ENCODE measurements at regions not wholly inside any gene's neighbourhood (a gene's known extent, or its start where the extent isn't known, plus 50 kb on each side); places are given as distances from the start of the nearest gene placed in this dataset.
A peak's percentile ranks its signal among the peaks of the same experiment; 100 is the strongest.
"Not testable (repeated sequence)": the region's sequence is repeated elsewhere in the genome, so short reads cannot be mapped to it uniquely, and the experiment has no call there.

DNA sequence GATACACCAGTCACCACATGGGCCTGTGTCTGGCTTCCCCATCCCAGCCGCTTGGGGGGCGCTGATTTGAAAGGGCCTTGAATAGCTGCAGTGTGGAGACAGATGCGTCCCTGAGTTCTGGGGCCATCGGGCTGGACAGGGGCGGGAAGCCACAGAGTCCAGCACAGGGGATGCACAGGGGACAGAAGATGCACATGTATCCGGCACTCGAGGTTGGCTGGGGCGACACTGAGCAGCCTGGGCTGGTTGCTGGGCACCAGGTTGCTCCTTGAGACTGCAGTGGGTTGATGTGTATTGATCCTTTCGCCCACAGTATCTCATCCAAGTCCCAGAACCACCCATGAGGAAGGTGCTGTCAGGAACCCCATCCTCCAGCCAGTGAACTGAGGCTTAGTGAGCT lies 99.3 kb upstream of the SYT13 start:
- no peak for DNase-seq (ENCODE audit: low spot score)

DNA sequence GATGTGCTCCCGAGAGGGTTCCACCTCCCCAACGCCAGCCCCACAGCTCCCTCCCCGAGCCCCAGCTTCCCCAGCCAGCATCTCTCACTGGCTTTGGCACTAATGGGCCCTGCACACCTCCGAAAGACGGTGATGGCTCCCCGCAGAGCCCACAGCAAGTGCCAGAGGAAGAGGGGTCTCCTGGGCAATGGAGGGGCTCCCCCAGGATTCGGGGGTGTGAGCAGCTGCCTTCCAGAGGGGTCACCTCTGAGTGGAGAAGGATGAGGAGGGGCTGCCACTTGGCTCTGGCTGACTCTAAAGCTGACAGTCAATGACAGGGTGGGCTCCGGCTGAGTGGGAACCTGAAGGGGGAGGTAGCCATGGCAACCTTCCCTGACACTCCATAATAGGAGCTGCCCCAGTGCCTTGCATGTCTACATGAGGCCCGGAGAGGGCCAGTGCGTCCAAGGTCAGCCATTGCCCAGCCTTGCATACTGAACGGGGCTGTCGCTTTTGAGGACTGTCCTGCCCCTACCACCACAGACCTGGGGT lies 98.6 kb upstream of the SYT13 start:
- DNase-seq (ENCODE audit: low spot score), result no peak

GRCh38 chr11:45384016-45384415 lies 97.9 kb upstream of the SYT13 start:
- no peak for DNase-seq (ENCODE audit: low spot score)

- DNase-seq (ENCODE audit: low spot score), result peak; percentile 63
Observed at GRCh38 chr11:45383224-45383623, 97.1 kb upstream of the SYT13 start.

DNA sequence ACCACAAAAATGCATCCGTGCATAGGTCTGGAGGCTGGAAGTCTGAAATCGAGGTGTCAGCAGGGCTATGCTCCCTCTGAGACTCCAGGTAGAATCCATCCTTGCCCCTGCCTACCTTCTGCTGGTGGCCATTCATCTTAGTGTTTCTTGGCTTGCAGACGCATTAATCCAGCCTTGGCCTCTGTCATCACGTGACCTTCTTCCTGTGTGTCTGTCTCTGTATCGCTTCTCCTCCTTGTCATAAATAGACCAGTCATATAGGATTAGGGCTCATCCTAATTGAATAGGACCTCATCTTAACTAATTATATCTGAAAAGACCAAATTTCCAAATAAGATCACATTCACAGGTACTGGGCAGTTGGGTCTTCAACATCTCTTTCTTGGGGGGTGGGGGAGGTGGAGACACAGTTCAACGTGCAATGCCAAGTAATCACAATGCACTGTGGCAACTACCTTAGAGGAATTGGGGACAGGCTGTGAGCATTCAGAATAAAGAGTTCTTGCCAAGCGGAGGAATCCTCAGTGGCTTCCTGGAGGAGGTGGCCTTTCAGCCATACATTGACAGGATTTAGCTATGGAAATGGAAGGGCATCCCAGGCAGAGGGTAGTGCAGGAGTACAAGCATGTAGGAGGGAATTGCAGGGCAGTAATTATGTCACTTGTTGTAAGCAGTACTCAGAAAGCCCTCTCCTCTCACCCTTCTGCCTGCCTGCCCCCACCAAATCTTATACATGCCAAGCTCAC lies 96.2 kb upstream of the SYT13 start:
- no peak for DNase-seq (ENCODE audit: low spot score)

DNA sequence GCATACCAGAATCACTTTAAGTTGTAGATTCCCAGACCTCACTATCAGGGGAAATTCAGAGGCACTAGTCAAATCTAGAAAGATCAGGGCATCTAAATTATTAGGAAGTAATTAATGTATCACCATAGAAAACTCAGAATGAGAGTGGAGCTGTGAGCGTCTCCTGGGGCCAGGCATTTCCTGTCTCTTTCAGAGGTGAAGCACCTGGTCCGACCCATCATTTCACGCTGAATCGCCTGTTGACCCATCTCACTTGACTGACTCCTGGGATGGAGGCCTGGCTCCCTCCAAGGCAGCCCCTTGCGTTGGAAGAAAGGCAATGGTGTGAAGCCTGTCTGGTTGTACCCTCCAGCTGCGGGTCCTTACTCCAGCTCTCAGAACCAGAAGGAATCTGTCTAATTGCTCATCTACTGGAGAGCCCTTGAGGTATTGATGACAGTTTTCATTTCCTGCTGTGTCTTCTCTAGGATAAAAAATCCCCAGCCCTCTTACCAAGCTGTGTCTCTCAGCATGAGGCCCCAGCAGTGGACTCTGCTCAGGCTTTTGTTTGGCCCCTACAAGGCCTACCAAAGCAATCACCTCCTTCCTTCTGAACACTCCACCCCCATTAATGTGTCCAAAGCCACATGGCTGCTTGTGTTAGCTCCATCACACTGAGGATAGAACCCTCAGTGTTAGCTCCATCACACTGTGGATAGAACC lies 93.2 kb upstream of the SYT13 start:
- DNase-seq (ENCODE audit: low spot score), result no peak

GRCh38 chr11:45378516-45378915 lies 92.4 kb upstream of the SYT13 start:
- no peak for DNase-seq (ENCODE audit: low spot score)

GRCh38 chr11:45374653-45375059 lies 88.5 kb upstream of the SYT13 start:
- no peak for DNase-seq (ENCODE audit: low spot score)

DNA sequence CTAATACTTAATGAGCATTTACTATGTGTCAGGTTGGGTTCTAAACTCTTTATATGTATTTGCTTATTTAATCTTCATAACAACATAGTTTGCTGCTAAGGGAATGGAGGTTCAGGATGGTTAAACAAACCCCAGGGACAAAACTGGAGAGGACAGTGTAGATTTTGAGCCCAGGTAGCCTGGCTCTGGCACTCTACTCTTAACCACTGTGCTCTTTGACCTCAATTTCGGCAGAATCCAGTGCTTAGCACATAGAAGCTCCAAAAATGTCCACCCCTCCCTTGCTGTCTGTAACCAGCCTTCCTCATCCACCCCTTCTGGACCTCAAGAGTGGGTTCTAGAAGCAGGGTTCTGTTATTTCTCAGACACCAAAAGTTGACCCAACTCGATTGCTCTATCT lies 88.0 kb upstream of the SYT13 start:
- DNase-seq (ENCODE audit: low spot score), result no peak

GRCh38 chr11:45373506-45374035 lies 87.4 kb upstream of the SYT13 start:
- DNase-seq (ENCODE audit: low spot score), result no peak

- not testable (repeated sequence) for DNase-seq (ENCODE audit: low spot score)
Observed at GRCh38 chr11:45372414-45372813, 86.3 kb upstream of the SYT13 start.

GRCh38 chr11:45371251-45372115 lies 85.3 kb upstream of the SYT13 start:
- DNase-seq (ENCODE audit: low spot score), result peak; percentile 84

DNA sequence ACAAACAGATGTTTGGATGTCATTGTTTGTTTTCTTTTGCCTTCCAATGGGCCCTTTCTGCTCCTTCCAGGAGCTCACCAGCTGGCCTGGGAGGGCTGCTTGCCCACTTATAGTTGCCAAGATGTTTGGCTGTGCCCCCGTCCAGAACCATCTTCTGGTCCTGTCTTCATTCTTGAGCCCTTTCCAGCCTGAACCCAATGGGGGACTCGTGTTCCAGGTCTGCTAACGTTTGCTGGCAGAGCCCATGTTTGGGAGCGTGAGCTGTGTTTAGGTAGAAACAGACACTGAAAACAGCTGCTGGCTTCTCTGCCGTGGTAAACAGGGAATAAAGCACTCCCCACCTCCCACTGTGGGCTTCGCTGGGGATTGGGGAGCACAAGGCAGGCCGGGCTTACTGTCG lies 83.2 kb upstream of the SYT13 start:
- no peak for DNase-seq (ENCODE audit: low spot score)

DNA sequence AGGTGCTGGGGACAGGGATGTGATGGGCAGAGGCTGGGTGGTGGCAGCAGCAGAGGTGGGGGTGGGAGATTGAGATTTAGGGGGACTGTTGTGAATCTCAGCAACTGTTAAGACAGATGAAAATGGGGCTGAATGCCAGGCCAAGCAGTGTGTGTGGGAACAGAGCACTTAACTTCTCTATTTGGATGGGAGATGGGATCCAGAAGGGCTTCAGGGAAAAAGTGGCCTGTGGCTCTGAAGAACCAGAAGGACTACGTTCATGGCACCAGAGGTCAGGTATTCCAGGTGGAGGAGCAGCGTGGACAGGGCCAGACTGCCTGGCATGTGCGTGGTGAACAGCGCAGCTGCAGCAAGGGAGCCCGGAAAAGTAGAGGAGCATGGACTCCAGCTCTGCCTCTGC lies 82.6 kb upstream of the SYT13 start:
- no peak for DNase-seq (ENCODE audit: low spot score)

DNA sequence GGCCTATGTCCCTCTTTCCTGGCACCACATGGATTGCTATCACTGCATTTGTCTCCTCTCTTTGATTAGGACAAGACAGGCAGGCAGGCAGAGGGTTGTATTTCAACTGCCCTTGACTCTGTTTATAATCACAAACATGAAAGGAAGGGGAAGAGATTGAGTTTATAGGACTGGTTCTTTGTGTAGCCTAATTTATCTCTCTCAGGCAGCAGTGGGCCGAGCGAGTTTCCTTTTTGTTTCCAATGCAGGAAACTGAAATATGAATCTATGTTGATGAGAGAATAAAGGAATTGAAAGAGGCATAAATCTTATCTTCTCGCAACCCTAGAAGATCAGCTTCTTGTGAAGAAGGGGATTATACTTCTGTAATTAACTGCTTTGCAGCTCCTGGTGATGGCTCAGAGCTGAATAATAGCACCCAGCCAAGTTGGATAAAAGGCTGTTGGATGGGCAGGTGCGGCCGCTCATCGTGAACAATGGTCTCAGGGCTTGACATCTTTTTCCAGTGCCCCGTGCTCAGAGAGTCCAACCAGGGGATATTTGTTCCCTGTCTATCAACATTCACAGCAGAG lies 80.6 kb upstream of the SYT13 start:
- no peak for DNase-seq (ENCODE audit: low spot score)

DNA sequence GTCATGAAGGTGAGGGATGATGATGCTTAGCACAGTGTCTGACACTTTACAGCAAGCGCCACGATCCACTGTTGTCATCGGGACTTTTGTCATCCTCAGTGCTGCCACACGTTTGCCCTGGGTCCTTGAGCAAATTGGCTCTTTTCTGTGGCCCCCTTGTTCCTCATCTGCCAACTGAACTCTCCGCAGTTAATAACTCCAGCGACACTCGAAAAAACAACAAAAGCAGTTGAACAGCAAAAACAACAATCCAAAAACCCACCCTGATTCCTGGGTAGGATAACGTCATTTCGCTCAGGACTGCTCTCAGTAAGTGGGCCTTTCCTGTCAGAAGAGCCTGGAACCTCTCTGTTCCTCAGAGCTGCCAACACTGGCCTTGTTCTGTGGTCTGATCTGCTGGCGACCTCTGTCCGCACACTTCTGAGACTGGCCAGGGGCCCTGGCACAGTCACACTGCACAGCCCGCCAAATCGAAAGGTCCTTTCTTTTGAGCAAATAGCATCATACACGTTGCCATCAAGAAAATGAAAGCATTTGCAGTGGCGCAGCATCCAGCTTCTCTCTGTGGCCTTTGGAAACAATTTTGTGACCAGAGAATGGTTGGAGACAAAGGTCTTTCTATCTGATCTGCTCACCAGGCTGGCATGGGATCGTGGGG lies 79.9 kb upstream of the SYT13 start:
- no peak for DNase-seq (ENCODE audit: low spot score)

GRCh38 chr11:45362636-45363035 lies 76.5 kb upstream of the SYT13 start:
- no peak for DNase-seq (ENCODE audit: low spot score)

- DNase-seq (ENCODE audit: low spot score), result no peak
Observed at GRCh38 chr11:45361551-45361950, 75.4 kb upstream of the SYT13 start.

GRCh38 chr11:45355706-45356041 lies 69.5 kb upstream of the SYT13 start:
- no peak for DNase-seq (ENCODE audit: low spot score)

GRCh38 chr11:45354976-45355705 lies 69.0 kb upstream of the SYT13 start:
- DNase-seq (ENCODE audit: low spot score), result peak; percentile 42

DNA sequence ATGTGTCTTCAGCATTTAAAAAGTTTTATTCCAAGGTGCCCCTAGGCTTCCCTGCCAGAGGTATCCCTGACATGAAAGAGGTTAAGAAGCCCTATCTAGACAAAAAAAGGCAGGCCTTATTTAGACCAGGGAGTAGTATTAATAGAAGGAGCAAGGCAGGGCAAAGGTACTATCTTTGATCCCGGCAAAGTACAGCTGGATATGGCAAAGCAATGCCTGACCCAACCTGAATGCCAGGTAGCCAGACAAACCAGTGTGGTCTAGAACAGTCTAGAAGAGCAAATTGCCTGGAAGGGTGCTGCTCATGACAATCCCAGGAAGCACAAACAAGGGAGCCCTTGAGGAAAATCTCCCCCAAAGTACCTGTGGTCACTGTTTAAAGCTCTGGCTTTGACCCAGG lies 62.6 kb upstream of the SYT13 start:
- DNase-seq (ENCODE audit: low spot score), result no peak

Data from AG08395 (cell line).